SK-N-SH (cell line): ENCODE measurements at regions not wholly inside any gene's neighbourhood (a gene's known extent, or its start where the extent isn't known, plus 50 kb on each side); places are given as distances from the start of the nearest gene placed in this dataset.

ENCODE experiments used
- CTCF ChIA-PET: fragments of 300-600, 350-600 bp; formaldehyde crosslinking; extraction: SDS; loops from one replicate; lab custom pipeline; 2021; lab: Yijun Ruan, JAX
- POLR2A ChIA-PET: fragments of 350-600 bp; sonication (Branson Sonifier 250); formaldehyde crosslinking; extraction: SDS; loops from one replicate; lab custom pipeline; 2020; ENCODE audit warnings: antibody characterized with exemption, inconsistent platforms; lab: Yijun Ruan, JAX
- DNase-seq: peaks from one replicate; pipeline ENCODE4 v3.0.0; 2012
- H2AFZ ChIP-seq: fragments of 200-600 bp; sonication (generic); 2 replicates; pipeline ENCODE4 v1.8.1; 2016; ENCODE audit warnings: antibody characterized with exemption, mild to moderate bottlenecking, low read depth
- H3F3A ChIP-seq: fragments of 200-600 bp; sonication (generic); replicated peaks from 2 replicates; pipeline ENCODE3; 2016; ENCODE audit warnings: antibody characterized with exemption, mild to moderate bottlenecking; ENCODE audit not compliant: insufficient read depth
- H3K27ac ChIP-seq, 2 experiments: fragments of 200-500 bp in 1 of 2; fragments of 200-600 bp in 1 of 2; sonication (Bioruptor generic) in 1 of 2; sonication (generic), shearing (Covaris generic) in 1 of 2; 2 replicates each; pipeline versions ENCODE4 v1.5.1 to v1.6.1; 2014 to 2016; ENCODE audit warnings: low read depth in 2 of 2, inconsistent platforms in 1 of 2, low read length in 1 of 2, mild to moderate bottlenecking in 1 of 2, mixed read lengths in 1 of 2
- H3K27me3 ChIP-seq: fragments of 200-600 bp; sonication (generic), shearing (Covaris generic); 2 replicates; pipeline ENCODE4 v1.6.1; 2016; ENCODE audit warnings: mixed run types; ENCODE audit not compliant: insufficient read depth
- H3K36me3 ChIP-seq, 2 experiments: fragments of 200-500 bp in 1 of 2; fragments of 200-600 bp in 1 of 2; sonication (Bioruptor generic) in 1 of 2; sonication (generic) in 1 of 2; replicated peaks in 1 of 2; 2 replicates each; pipeline versions ENCODE3 to v1.5.1; 2014 to 2016; ENCODE audit warnings: low read length in 1 of 2, mild to moderate bottlenecking in 1 of 2; ENCODE audit not compliant: insufficient read depth in 2 of 2, control insufficient read depth in 1 of 2
- H3K4me1 ChIP-seq, 2 experiments: fragments of 200-500 bp in 1 of 2; fragments of 200-600 bp in 1 of 2; sonication (Bioruptor generic) in 1 of 2; sonication (generic), shearing (Covaris generic) in 1 of 2; 2 replicates each; pipeline versions ENCODE4 v1.5.1 to v1.6.1; 2014 to 2016; ENCODE audit warnings: low read depth in 1 of 2, low read length in 1 of 2, mixed run types in 1 of 2; ENCODE audit not compliant: insufficient read depth in 2 of 2, control insufficient read depth in 1 of 2
- H3K4me2 ChIP-seq: fragments of 200-600 bp; sonication (generic), shearing (Covaris generic); 2 replicates; pipeline ENCODE4 v1.6.1; 2017; ENCODE audit warnings: mixed run types
- H3K4me3 ChIP-seq, 2 experiments: fragments of 200-500 bp in 1 of 2; fragments of 200-600 bp in 1 of 2; sonication (Bioruptor generic) in 1 of 2; sonication (generic), shearing (Covaris generic) in 1 of 2; 2 replicates each; pipeline versions ENCODE4 v1.5.1 to v1.8.1; 2014 to 2016; ENCODE audit warnings: low read depth in 2 of 2, inconsistent platforms in 1 of 2, low read length in 1 of 2, mild to moderate bottlenecking in 1 of 2, mixed read lengths in 1 of 2, moderate library complexity in 1 of 2
- H3K79me2 ChIP-seq: fragments of 200-600 bp; sonication (generic); 2 replicates; pipeline ENCODE4 v1.8.1; 2017; ENCODE audit warnings: mild to moderate bottlenecking; ENCODE audit not compliant: insufficient read depth
- H3K9ac ChIP-seq: fragments of 200-600 bp; sonication (generic); 2 replicates; pipeline ENCODE4 v1.6.1; 2017; ENCODE audit warnings: mixed run types
- H3K9me2 ChIP-seq: fragments of 200-600 bp; sonication (generic); 2 replicates; pipeline ENCODE4 v1.6.1; 2017; ENCODE audit warnings: mixed run types
- H3K9me3 ChIP-seq: fragments of 200-600 bp; sonication (generic); 2 replicates; pipeline ENCODE4 v1.6.1; 2017; ENCODE audit warnings: mixed run types, mild to moderate bottlenecking, moderate library complexity
- H4K20me1 ChIP-seq: fragments of 200-600 bp; sonication (generic); 2 replicates; pipeline ENCODE4 v1.6.1; 2017; ENCODE audit warnings: mild to moderate bottlenecking, mixed run types; ENCODE audit not compliant: insufficient read depth
- EP300 ChIP-seq, 2 experiments: IDR thresholded peaks; 2 replicates each; pipeline versions ENCODE4 v1.4.0 to v1.6.1; 2012; ENCODE audit warnings: borderline replicate concordance in 1 of 2, low read depth in 1 of 2, low read length in 1 of 2
- EZH2phosphoT487 ChIP-seq: fragments of 200-600 bp; sonication (generic); IDR thresholded peaks from 2 replicates; pipeline ENCODE4 v1.6.1; 2017; ENCODE audit warnings: low read depth, mixed run types, mild to moderate bottlenecking, antibody characterized with exemption, moderate library complexity, borderline replicate concordance
- FOSL2 ChIP-seq: IDR thresholded peaks from 2 replicates; pipeline ENCODE4 v1.4.0; 2012; ENCODE audit warnings: low read depth, mild to moderate bottlenecking, moderate library complexity, borderline replicate concordance
- FOXJ3 ChIP-seq: sonication (generic); formaldehyde crosslinking; IDR thresholded peaks from 2 replicates; pipeline ENCODE4 v1.5.1; 2020; ENCODE audit warnings: mild to moderate bottlenecking, missing genetic modification reagents
- FOXM1 ChIP-seq: IDR thresholded peaks from 2 replicates; pipeline ENCODE4 v1.4.0; 2012; ENCODE audit warnings: low read depth, mild to moderate bottlenecking
- GABPA ChIP-seq: IDR thresholded peaks from 2 replicates; pipeline ENCODE4 v1.4.0; 2012; ENCODE audit warnings: low read depth, mild to moderate bottlenecking
- MEF2A ChIP-seq: IDR thresholded peaks from 2 replicates; pipeline ENCODE4 v1.4.0; 2012; ENCODE audit warnings: low read depth, borderline replicate concordance
- NFIC ChIP-seq: IDR thresholded peaks from 2 replicates; pipeline ENCODE4 v1.4.0; 2012; ENCODE audit warnings: borderline replicate concordance
- RAD21 ChIP-seq: IDR thresholded peaks from 2 replicates; pipeline ENCODE4 v1.6.1; 2012; ENCODE audit warnings: mild to moderate bottlenecking, low read length
- RCOR1 ChIP-seq: fragments of 150-350 bp; IDR thresholded peaks from 2 replicates; pipeline ENCODE4 v1.6.1; 2017; ENCODE audit warnings: antibody characterized with exemption, low read length
- RFX5 ChIP-seq: IDR thresholded peaks from 2 replicates; pipeline ENCODE4 v1.6.1; 2012; ENCODE audit warnings: mild to moderate bottlenecking, improper control_type of control experiment, low read length
- RXRA ChIP-seq: IDR thresholded peaks from 2 replicates; pipeline ENCODE4 v1.4.0; 2012; ENCODE audit warnings: low read depth, mild to moderate bottlenecking, borderline replicate concordance
- SIN3A ChIP-seq: IDR thresholded peaks from 2 replicates; pipeline ENCODE4 v1.6.1; 2012; ENCODE audit warnings: low read depth, mild to moderate bottlenecking, low read length, moderate library complexity, borderline replicate concordance
- SMC3 ChIP-seq: IDR thresholded peaks from 2 replicates; pipeline ENCODE4 v1.6.1; 2012; ENCODE audit warnings: low read depth, low read length, improper control_type of control experiment
- TAF1 ChIP-seq: IDR thresholded peaks from 2 replicates; pipeline ENCODE4 v1.6.1; 2012; ENCODE audit warnings: low read depth, mild to moderate bottlenecking, low read length, moderate library complexity, borderline replicate concordance
- TCF12 ChIP-seq: IDR thresholded peaks from 2 replicates; pipeline ENCODE4 v1.4.0; 2012
- YY1 ChIP-seq: IDR thresholded peaks from 2 replicates; pipeline ENCODE4 v1.4.0; 2012; ENCODE audit warnings: low read depth, mild to moderate bottlenecking
- WGBS: methylation state at CpG from one replicate; pipeline ENCODE4 v1.1.6; 2017; ENCODE audit warnings: low lambda C conversion rate; 5-methylcytosine and 5-hydroxymethylcytosine counted together
- TF ChIP-seq, protein P1 (sequence below): fragments of 150-350 bp; IDR thresholded peaks from 2 replicates; pipeline ENCODE4 v1.6.1; 2016; ENCODE audit warnings: mild to moderate bottlenecking, low read depth, low read length
- TF ChIP-seq, protein P2 (sequence below): fragments of 150-350 bp; IDR thresholded peaks from 2 replicates; pipeline ENCODE4 v1.6.1; 2017; ENCODE audit warnings: antibody characterized with exemption, low read length, low read depth, borderline replicate concordance
- TF ChIP-seq, protein P3 (sequence below): IDR thresholded peaks from 2 replicates; pipeline ENCODE4 v1.4.0; 2012; ENCODE audit warnings: low read depth, borderline replicate concordance
- TF ChIP-seq, protein P4 (sequence below): IDR thresholded peaks from 2 replicates; pipeline ENCODE4 v1.4.0; 2012; ENCODE audit warnings: low read depth, borderline replicate concordance
- TF ChIP-seq, protein P5 (sequence below): IDR thresholded peaks from 2 replicates; pipeline ENCODE4; 2012
- TF ChIP-seq, protein P6 (sequence below): IDR thresholded peaks from 2 replicates; pipeline ENCODE4 v1.6.1; 2012; ENCODE audit warnings: mild to moderate bottlenecking, low read depth, low read length, moderate library complexity

DNA sequence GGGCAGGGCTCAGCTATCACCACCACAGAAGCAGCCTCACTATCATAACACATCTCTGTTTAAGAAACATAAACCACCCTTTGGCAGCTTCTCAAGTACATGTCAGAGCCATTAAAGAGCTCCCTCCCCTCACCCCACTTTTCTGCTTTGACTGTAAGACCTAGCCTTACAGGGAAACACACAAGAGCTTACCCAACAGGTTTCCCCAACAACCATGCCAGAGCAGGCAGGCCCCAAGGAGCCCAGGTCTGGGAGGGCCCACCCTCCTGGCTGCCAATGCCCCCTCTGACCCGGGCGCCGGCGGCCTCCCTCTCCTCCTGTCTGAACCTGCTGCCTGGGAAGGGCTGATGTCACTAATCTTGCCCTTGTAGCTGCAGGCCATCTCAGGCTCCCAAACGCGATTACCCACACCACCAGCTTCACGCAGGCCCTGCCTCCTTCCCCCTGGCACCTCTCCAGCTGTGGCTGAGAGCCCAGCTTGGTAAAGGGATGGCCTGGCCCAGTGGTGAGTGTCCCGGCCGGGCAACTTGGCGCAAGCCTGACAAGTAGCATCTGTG lies 402.0 kb downstream of the MAFB start (continued):
- no peak for TF ChIP-seq FOXM1
- no peak for TF ChIP-seq TCF12
- TF ChIP-seq RAD21: peak; percentile 43
- no peak for TF ChIP-seq MEF2A
- TF ChIP-seq, protein P1, sequence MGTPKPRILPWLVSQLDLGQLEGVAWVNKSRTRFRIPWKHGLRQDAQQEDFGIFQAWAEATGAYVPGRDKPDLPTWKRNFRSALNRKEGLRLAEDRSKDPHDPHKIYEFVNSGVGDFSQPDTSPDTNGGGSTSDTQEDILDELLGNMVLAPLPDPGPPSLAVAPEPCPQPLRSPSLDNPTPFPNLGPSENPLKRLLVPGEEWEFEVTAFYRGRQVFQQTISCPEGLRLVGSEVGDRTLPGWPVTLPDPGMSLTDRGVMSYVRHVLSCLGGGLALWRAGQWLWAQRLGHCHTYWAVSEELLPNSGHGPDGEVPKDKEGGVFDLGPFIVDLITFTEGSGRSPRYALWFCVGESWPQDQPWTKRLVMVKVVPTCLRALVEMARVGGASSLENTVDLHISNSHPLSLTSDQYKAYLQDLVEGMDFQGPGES: no peak
- TF ChIP-seq YY1: no peak
- TF ChIP-seq FOXJ3 (CRISPR knock-in tag): peak; percentile 35; the same call in 1 of the 2 replicates
- TF ChIP-seq EZH2phosphoT487: no peak
- TF ChIP-seq RCOR1: peak; percentile 45; the same call in 1 of the 2 replicates
- TF ChIP-seq, protein P2, sequence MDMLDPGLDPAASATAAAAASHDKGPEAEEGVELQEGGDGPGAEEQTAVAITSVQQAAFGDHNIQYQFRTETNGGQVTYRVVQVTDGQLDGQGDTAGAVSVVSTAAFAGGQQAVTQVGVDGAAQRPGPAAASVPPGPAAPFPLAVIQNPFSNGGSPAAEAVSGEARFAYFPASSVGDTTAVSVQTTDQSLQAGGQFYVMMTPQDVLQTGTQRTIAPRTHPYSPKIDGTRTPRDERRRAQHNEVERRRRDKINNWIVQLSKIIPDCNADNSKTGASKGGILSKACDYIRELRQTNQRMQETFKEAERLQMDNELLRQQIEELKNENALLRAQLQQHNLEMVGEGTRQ: no peak
- peak; percentile 23; the same call in 1 of the 2 replicates for TF ChIP-seq SMC3
- TF ChIP-seq, protein P3, sequence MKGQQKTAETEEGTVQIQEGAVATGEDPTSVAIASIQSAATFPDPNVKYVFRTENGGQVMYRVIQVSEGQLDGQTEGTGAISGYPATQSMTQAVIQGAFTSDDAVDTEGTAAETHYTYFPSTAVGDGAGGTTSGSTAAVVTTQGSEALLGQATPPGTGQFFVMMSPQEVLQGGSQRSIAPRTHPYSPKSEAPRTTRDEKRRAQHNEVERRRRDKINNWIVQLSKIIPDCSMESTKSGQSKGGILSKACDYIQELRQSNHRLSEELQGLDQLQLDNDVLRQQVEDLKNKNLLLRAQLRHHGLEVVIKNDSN: no peak
- TF ChIP-seq GABPA: no peak
- peak in 1 of 2 experiments; percentile 59; a peak in 2 of 4 replicates for TF ChIP-seq EP300 (IDR thresholded peaks at IDR 0.05; ENCODE audit: borderline replicate concordance in 1 of 2, low read depth in 1 of 2, low read length in 1 of 2)
- TF ChIP-seq, protein P4, sequence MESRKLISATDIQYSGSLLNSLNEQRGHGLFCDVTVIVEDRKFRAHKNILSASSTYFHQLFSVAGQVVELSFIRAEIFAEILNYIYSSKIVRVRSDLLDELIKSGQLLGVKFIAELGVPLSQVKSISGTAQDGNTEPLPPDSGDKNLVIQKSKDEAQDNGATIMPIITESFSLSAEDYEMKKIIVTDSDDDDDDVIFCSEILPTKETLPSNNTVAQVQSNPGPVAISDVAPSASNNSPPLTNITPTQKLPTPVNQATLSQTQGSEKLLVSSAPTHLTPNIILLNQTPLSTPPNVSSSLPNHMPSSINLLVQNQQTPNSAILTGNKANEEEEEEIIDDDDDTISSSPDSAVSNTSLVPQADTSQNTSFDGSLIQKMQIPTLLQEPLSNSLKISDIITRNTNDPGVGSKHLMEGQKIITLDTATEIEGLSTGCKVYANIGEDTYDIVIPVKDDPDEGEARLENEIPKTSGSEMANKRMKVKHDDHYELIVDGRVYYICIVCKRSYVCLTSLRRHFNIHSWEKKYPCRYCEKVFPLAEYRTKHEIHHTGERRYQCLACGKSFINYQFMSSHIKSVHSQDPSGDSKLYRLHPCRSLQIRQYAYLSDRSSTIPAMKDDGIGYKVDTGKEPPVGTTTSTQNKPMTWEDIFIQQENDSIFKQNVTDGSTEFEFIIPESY: no peak

DNA sequence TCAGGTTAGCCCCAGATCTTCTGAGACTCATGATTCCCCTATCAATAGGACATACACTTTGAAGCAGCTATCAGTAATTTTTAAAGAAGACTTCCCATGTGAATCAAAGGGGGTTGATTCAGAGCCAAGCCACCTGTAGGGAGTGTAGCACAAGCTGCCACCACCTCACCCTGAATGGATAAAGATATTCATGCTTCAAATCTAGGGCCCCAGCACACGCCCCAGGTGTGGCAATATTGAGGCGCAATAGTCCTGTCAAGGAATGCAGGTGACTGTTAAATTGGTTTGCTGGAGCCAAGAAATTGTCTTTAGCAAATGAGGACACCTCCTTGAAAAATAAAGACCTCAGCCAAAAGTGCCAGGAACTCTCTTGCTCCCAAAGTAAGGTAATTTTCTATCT lies 404.4 kb downstream of the MAFB start:
- ChIA-PET POLR2A (no interaction called here), CTCF (no interaction called here)
- Histone ChIP-seq H3K9me3 (no peaks in the 10 kb centered on the region), H3K36me3 (no peaks in the 10 kb centered on the region), H3K9me2 (no peaks in the 10 kb centered on the region), H3K79me2 (no peaks in the 10 kb centered on the region), H2AFZ (no peak overlapping the region), H3K4me1 (peaks cover 5 to 21% of the 10 kb centered on the region in 2 experiments; a peak in 1 of 4 replicates), H3K27ac (no peak overlapping the region), H3K4me3 (no peak overlapping the region), H3K27me3 (no peaks in the 10 kb centered on the region), H3K4me2 (no peak overlapping the region), H3F3A (no peaks in the 10 kb centered on the region), H3K9ac (no peak overlapping the region), H4K20me1 (no peaks in the 10 kb centered on the region)
- WGBS: 54% methylated on average over 2 of the region's 2 CpGs
- DNase-seq: no peak
- TF ChIP-seq, protein P5, sequence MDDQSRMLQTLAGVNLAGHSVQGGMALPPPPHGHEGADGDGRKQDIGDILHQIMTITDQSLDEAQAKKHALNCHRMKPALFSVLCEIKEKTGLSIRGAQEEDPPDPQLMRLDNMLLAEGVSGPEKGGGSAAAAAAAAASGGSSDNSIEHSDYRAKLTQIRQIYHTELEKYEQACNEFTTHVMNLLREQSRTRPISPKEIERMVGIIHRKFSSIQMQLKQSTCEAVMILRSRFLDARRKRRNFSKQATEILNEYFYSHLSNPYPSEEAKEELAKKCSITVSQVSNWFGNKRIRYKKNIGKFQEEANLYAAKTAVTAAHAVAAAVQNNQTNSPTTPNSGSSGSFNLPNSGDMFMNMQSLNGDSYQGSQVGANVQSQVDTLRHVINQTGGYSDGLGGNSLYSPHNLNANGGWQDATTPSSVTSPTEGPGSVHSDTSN: no peak
- TF ChIP-seq RCOR1 (no peak), RXRA (no peak), EP300 (IDR thresholded peaks at IDR 0.05; ENCODE audit: borderline replicate concordance in 1 of 2, low read depth in 1 of 2, low read length in 1 of 2) (no peak), FOSL2 (no peak), RFX5 (no peak), SIN3A (no peak), NFIC (no peak), TAF1 (no peak), GABPA (no peak)
- TF ChIP-seq, protein P6, sequence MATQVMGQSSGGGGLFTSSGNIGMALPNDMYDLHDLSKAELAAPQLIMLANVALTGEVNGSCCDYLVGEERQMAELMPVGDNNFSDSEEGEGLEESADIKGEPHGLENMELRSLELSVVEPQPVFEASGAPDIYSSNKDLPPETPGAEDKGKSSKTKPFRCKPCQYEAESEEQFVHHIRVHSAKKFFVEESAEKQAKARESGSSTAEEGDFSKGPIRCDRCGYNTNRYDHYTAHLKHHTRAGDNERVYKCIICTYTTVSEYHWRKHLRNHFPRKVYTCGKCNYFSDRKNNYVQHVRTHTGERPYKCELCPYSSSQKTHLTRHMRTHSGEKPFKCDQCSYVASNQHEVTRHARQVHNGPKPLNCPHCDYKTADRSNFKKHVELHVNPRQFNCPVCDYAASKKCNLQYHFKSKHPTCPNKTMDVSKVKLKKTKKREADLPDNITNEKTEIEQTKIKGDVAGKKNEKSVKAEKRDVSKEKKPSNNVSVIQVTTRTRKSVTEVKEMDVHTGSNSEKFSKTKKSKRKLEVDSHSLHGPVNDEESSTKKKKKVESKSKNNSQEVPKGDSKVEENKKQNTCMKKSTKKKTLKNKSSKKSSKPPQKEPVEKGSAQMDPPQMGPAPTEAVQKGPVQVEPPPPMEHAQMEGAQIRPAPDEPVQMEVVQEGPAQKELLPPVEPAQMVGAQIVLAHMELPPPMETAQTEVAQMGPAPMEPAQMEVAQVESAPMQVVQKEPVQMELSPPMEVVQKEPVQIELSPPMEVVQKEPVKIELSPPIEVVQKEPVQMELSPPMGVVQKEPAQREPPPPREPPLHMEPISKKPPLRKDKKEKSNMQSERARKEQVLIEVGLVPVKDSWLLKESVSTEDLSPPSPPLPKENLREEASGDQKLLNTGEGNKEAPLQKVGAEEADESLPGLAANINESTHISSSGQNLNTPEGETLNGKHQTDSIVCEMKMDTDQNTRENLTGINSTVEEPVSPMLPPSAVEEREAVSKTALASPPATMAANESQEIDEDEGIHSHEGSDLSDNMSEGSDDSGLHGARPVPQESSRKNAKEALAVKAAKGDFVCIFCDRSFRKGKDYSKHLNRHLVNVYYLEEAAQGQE: no peak
